Tibial nerve (tissue), 4 donors: ENCODE measurements at regions not wholly inside any gene's neighbourhood (a gene's known extent, or its start where the extent isn't known, plus 50 kb on each side); places are given as distances from the start of the nearest gene placed in this dataset.

Source experiments
- DNase-seq, 2 donors: peaks; one replicate each; pipeline ENCODE4 v3.0.0-alpha.2; 2019; ENCODE audit warnings: low spot score in 2 of 2
- H3K27ac ChIP-seq, 4 donors: fragments of 200-600 bp; sonication (generic) in 3 of 4; one replicate each; pipeline ENCODE4 v1.5.1; 2017 to 2019; ENCODE audit warnings: mild to moderate bottlenecking in 1 of 4
- H3K27me3 ChIP-seq, 2 donors: fragments of 200-600 bp; sonication (generic) in 1 of 2; one replicate each; pipeline versions ENCODE4 v1.5.1 to v1.6.0; 2017 to 2019
- H3K36me3 ChIP-seq, 3 donors: fragments of 200-600 bp; sonication (generic); one replicate each; pipeline ENCODE4 v1.5.1; 2018 to 2019
- H3K4me1 ChIP-seq, 4 donors: fragments of 200-600 bp; sonication (generic) in 3 of 4; one replicate each; pipeline ENCODE4 v1.5.1; 2017 to 2019
- H3K4me3 ChIP-seq, 4 donors: fragments of 200-600 bp; sonication (generic) in 3 of 4; one replicate each; pipeline ENCODE4 v1.5.1; 2017 to 2019; ENCODE audit warnings: mild to moderate bottlenecking in 1 of 4, moderate library complexity in 1 of 4
- H3K9me3 ChIP-seq, 4 donors: fragments of 200-600 bp; sonication (generic) in 3 of 4; one replicate each; pipeline ENCODE4 v1.5.1; 2017 to 2019
- CTCF ChIP-seq, 5 experiments: fragments of 200-600 bp in 3 of 5; fragments of 450-650 bp in 2 of 5; sonication (generic) in 3 of 5; IDR thresholded peaks; one replicate each; pipeline ENCODE4 v1.5.1; 2016 to 2019; ENCODE audit warnings: antibody characterized with exemption in 5 of 5, mild to moderate bottlenecking in 3 of 5, moderate library complexity in 2 of 5
- EP300 ChIP-seq, 2 donors: sonication (generic); formaldehyde crosslinking; IDR thresholded peaks; one replicate each; pipeline ENCODE4 v1.6.1; 2017; ENCODE audit warnings: antibody characterized with exemption in 2 of 2, mild to moderate bottlenecking in 1 of 2
- POLR2A ChIP-seq, 2 donors: fragments of 450-650 bp; IDR thresholded peaks; one replicate each; pipeline ENCODE4 v1.6.1; 2017; ENCODE audit warnings: antibody characterized with exemption in 2 of 2, mild to moderate bottlenecking in 2 of 2, moderate library complexity in 2 of 2
- WGBS, 2 donors: methylation state at CpG; one replicate each; pipeline ENCODE4 v1.1.5; 2018; 5-methylcytosine and 5-hydroxymethylcytosine counted together

GRCh38 chr6:95243053-95243452, 334.3 kb upstream of the MANEA start:
- TF ChIP-seq EP300 (IDR thresholded peaks at IDR 0.05) (no peak), CTCF (IDR thresholded peaks at IDR 0.05) (no peak), POLR2A (IDR thresholded peaks at IDR 0.05) (no peak)
- no peaks in the 10 kb centered on the region for H3K4me1 ChIP-seq
- H3K27me3 ChIP-seq: no peaks in the 10 kb centered on the region
- H3K9me3 ChIP-seq: no peaks in the 10 kb centered on the region
- DNase-seq: no peak
- H3K36me3 ChIP-seq: no peaks in the 10 kb centered on the region
- H3K27ac ChIP-seq: no peak overlapping the region
- no peak overlapping the region for H3K4me3 ChIP-seq

- WGBS, 2 donors: 63 to 91% methylated on average over 2 of the region's 2 CpGs
- DNase-seq: no peak
- no peaks in the 10 kb centered on the region for H3K27me3 ChIP-seq
- H3K27ac ChIP-seq: no peak overlapping the region
- TF ChIP-seq EP300 (IDR thresholded peaks at IDR 0.05) (no peak), POLR2A (IDR thresholded peaks at IDR 0.05) (no peak), CTCF (IDR thresholded peaks at IDR 0.05) (no peak)
- H3K4me1 ChIP-seq: no peaks in the 10 kb centered on the region
- H3K36me3 ChIP-seq: no peaks in the 10 kb centered on the region
- H3K9me3 ChIP-seq: no peaks in the 10 kb centered on the region
- H3K4me3 ChIP-seq: no peak overlapping the region
Measured at GRCh38 chr6:95244751-95245150, 332.6 kb upstream of the MANEA start.

GRCh38 chr6:95248499-95248898, 328.8 kb upstream of the MANEA start:
- 90 to 95% methylated on average over 4 of the region's 4 CpGs for WGBS, 2 donors
- Histone ChIP-seq H3K9me3 (no peaks in the 10 kb centered on the region), H3K27ac (no peak overlapping the region), H3K4me3 (no peak overlapping the region), H3K4me1 (no peaks in the 10 kb centered on the region), H3K27me3 (no peaks in the 10 kb centered on the region), H3K36me3 (no peaks in the 10 kb centered on the region)
- TF ChIP-seq EP300 (IDR thresholded peaks at IDR 0.05): no peak
- no peak for TF ChIP-seq CTCF (IDR thresholded peaks at IDR 0.05)
- no peak for TF ChIP-seq POLR2A (IDR thresholded peaks at IDR 0.05)
- DNase-seq: no peak

- H3K9me3 ChIP-seq: no peaks in the 10 kb centered on the region
- no peaks in the 10 kb centered on the region for H3K36me3 ChIP-seq
- H3K27ac ChIP-seq: no peak overlapping the region
- DNase-seq: no peak
- H3K4me1 ChIP-seq: no peaks in the 10 kb centered on the region
- no peak overlapping the region for H3K4me3 ChIP-seq
- H3K27me3 ChIP-seq: no peaks in the 10 kb centered on the region
- TF ChIP-seq POLR2A (IDR thresholded peaks at IDR 0.05): no peak
- no peak for TF ChIP-seq CTCF (IDR thresholded peaks at IDR 0.05)
- TF ChIP-seq EP300 (IDR thresholded peaks at IDR 0.05): no peak
Measured at GRCh38 chr6:95249175-95249574, 328.2 kb upstream of the MANEA start.

- 57 to 72% methylated on average over 2 of the region's 2 CpGs for WGBS, 2 donors
- TF ChIP-seq EP300 (IDR thresholded peaks at IDR 0.05) (no peak), CTCF (IDR thresholded peaks at IDR 0.05) (no peak), POLR2A (IDR thresholded peaks at IDR 0.05) (no peak)
- Histone ChIP-seq H3K4me1 (no peaks in the 10 kb centered on the region), H3K9me3 (no peaks in the 10 kb centered on the region), H3K36me3 (no peaks in the 10 kb centered on the region), H3K27ac (no peak overlapping the region), H3K27me3 (no peaks in the 10 kb centered on the region), H3K4me3 (no peak overlapping the region)
- no peak for DNase-seq
Measured at GRCh38 chr6:95249661-95250060, 327.7 kb upstream of the MANEA start.
